GM19239 (cell line): ENCODE measurements at regions not wholly inside any gene's neighbourhood (a gene's known extent, or its start where the extent isn't known, plus 50 kb on each side); places are given as distances from the start of the nearest gene placed in this dataset.
"Not testable (repeated sequence)": the region's sequence is repeated elsewhere in the genome, so short reads cannot be mapped to it uniquely, and the experiment has no call there.

ENCODE experiments used
- DNase-seq: peaks from one replicate; pipeline ENCODE4 v3.0.0; 2011; ENCODE audit warnings: low spot score; ENCODE audit not compliant: insufficient read length
- FAIRE-seq: peaks from 2 replicates; lab custom pipeline; 2011; peaks lifted over from hg19 to GRCh38; lab: Jason Lieb, UNC

DNA sequence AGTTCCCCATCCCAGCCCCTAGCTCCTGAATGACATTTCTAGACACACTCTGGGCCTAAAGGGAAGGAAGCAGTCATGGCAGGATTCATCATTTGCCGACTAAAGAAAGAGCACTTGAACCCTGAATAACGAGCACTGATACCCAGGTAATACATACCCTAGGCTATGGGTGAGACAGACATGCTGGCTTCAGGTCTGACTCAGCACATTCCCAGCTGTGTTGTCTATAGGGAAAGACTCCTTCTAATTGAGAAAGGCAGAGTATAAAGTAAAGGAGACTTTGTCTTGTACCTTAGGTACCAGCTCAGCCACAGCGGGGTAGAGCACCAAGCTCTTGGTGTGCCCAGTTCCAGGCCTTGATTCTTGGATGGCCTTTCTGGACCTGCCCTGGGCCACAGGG is 870.5 kb downstream of the PDCD6IP start:
- FAIRE-seq, result no peak

DNA sequence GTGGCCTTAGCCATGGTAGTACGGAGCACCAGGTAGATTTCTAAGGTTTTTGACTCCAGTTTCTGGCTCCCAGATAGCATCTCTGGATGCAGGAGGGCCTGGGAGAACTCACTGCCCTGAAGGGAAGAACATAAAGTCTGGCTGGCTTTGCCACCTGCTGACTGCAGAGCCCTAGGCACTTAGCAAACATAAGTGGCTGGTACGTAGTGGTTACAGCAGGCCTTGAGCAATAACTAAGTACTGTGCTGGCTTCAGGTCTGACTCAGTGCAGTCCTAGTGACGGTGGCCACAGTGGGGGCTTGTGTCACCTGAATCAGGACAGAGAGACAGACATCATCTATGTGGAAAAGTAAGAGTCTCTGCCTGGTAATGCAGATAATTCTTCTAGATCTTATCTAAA is 871.1 kb downstream of the PDCD6IP start:
- no peak for DNase-seq
- FAIRE-seq, result no peak

More for the DNA sequence above, 870.5 kb downstream of the PDCD6IP start:
- DNase-seq, result no peak

- DNase-seq (no peak), FAIRE-seq (no peak)
These were observed 877.1 kb downstream of the PDCD6IP start for GRCh38 chr3:34675383-34676120.

GRCh38 chr3:34676436-34676835 is 878.0 kb downstream of the PDCD6IP start:
- DNase-seq (no peak), FAIRE-seq (no peak)

GRCh38 chr3:34678575-34678974 is 880.1 kb downstream of the PDCD6IP start:
- DNase-seq (no peak), FAIRE-seq (no peak)

DNA sequence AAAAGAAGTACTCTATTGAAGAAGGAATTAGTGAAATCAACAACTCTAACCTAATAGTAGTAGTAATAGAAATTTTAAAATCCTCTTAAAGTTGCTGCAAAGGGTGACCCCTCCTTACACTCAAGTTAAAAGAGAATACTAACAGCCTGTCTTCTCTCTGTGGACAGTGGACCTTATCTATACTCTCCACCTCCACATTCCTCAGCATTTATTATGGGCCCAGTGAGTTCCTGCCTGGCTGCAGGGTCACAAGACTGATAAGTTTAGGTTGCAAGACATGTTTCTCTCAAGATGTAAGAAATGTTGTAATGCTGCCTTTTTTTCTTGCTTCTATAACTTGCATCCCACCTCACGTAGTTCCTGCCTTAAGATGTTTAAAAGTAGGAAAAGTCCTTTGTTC is 880.6 kb downstream of the PDCD6IP start:
- DNase-seq, FAIRE-seq: not testable (repeated sequence)

DNA sequence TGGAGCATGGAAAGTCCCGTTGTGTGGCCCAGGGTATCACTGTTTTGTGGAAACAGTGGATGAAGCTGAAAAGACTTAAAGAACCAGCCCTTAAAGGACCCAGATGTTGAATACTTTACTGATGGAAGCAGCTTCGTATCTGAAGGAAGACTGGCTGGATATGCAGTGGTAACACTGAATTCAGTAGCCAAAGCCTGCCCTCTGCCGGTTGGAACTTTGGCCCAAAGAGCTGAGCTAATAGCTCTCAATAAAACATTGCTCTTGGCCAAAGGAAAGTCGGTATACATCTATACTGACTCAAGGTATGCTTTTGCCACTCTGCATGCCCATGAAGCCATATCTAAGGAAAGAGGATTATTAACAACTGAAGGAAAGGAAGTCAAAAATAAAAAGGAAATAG is 885.4 kb downstream of the PDCD6IP start:
- DNase-seq (no peak), FAIRE-seq (no peak)

DNA sequence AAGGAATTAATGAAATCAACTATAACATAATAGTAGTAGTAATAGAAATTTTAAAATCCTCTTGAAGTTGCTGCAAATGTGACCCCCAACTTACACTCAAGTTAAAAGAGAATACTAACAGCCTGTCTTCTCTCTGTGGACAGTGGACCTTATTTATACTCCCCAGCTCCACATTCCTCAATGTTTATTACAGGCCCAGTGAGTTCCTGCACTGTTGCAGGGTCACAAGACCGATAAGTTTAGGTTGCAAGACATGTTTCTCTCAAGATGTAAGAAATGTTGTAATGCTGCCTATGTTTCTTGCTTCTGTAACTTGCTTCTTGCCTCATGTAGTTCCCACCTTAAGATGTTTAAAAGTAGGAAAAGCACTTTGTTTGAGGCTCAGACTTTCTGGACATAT is 888.1 kb downstream of the PDCD6IP start:
- FAIRE-seq (no peak), DNase-seq (no peak)

GRCh38 chr3:34687671-34688070 is 889.2 kb downstream of the PDCD6IP start:
- FAIRE-seq, result no peak
- no peak for DNase-seq

- no peak for DNase-seq
- no peak for FAIRE-seq
These were observed 898.4 kb downstream of the PDCD6IP start for GRCh38 chr3:34696831-34697230.

DNA sequence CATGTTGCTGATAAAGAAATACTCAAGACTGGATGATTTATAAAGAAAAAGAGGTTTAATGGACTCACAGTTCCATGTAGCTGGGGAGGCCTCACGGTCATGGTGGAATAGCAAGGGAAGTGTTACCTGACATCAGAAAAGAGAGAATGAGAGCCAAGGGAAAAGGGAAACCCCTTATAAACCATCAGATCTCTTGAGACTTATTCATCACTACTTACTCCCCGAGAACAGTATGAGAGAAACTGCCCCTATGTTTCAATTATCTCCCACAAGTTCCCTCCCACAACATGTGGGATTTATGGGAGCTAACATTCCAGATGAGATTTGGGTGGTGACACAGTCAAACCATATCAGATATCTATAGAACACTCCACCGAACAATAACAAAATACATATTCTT is 904.6 kb downstream of the PDCD6IP start:
- no peak for DNase-seq
- FAIRE-seq, result no peak

DNA sequence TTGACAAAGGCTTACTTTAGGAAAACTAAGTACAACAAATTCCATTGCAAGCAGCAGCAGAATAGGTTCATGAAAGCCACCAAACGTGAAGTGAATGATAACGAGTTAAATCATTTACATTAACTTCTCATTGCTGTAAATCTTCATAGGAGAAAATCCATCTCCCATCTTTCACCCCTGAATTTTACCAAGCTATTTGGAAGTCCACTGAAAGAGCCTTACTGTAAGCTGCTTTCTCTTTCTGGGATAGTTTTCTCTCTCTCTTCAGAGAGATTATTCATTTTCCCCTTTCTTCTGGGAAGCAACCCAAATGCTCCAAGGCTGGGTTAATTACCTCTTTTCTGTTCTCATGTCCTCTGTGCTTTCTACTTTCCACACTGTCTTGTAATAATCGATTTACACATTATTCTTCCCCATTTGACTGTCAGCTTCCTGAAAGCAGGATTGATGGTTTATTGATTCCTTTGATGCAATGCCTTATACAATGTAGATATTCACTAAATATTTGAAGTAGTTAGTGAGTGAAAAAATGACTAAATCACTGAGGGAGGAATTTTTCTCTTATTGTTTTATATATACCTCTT is 914.3 kb upstream of the ARPP21 start:
- FAIRE-seq, result no peak
- no peak for DNase-seq

- no peak for DNase-seq
- no peak for FAIRE-seq
These were observed 913.6 kb upstream of the ARPP21 start for GRCh38 chr3:34725774-34726173.

DNA sequence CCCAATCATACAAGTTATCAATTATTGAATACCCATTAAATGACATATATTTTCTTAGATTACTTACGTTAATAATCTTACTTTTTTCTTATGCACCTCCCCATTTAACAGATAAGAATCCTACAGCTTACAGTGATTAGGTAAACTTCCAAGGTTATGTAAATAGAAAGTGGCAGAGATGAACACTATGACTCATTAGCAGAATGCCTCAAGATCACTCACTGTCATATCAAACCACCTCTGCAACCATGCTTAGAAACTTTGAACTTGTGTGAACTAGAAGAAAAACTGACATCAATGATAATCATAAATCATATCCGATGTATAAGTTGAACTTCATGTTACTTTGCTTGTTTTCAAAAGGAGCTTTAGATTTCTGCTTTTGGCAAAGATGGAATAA is 911.6 kb upstream of the ARPP21 start:
- no peak for FAIRE-seq
- DNase-seq, result no peak

DNA sequence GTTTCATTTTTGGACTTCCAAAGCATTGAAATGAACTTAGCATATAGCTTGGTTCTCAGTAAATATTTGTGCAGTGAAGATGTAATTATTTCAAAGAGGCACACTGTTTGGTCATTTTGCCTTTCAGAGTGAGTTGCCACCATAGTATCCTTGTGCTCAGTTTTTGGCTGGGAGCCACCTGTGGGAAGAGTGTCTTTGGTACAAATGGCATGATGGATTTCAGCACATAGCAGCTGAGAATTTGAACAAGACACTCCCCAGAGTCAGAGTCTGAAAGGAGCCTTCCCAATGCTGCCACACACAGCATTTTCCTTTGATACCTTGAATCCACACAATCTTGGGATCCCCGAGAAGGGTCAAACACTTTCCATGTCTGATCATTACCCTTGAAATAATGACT is 897.2 kb upstream of the ARPP21 start:
- FAIRE-seq (no peak), DNase-seq (no peak)

- FAIRE-seq, result no peak
These were observed 880.6 kb upstream of the ARPP21 start for GRCh38 chr3:34758630-34759261.

DNA sequence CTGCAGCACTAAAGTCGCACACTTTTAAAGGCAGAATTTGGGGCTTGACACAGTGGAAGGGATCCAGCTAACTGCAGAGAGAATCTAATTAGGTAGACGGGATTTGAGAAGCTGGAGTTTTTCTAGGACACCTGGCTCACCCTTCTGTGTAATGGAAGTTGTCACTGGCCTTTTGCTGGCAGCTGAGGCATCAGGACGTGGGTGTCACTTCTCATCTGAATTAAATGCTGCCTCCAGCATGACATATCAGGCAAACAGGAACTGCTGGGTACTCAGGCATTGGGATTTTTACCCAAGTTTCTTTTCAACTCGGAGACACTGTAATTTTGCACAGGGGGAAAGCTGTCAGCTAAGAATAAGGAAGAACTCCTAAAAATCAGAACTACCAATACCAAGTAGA is 861.9 kb upstream of the ARPP21 start:
- DNase-seq (no peak), FAIRE-seq (no peak)

More at GRCh38 chr3:34758630-34759261, 880.6 kb upstream of the ARPP21 start:
- no peak for DNase-seq

GRCh38 chr3:34779092-34779491 is 860.2 kb upstream of the ARPP21 start:
- DNase-seq (no peak), FAIRE-seq (no peak)

- FAIRE-seq (no peak), DNase-seq (no peak)
These were observed 859.0 kb upstream of the ARPP21 start for GRCh38 chr3:34780294-34780693.

GRCh38 chr3:34780973-34781372 is 858.4 kb upstream of the ARPP21 start:
- no peak for DNase-seq
- no peak for FAIRE-seq

- no peak for DNase-seq
- FAIRE-seq, result no peak
These were observed 856.5 kb upstream of the ARPP21 start for GRCh38 chr3:34782871-34783270.

GRCh38 chr3:34783876-34784275 is 855.4 kb upstream of the ARPP21 start:
- no peak for DNase-seq
- FAIRE-seq, result no peak
